Mammary epithelial cell (primary cell): ENCODE measurements at regions not wholly inside any gene's neighbourhood (a gene's known extent, or its start where the extent isn't known, plus 50 kb on each side); places are given as distances from the start of the nearest gene placed in this dataset.

Experiments
- EZH2 ChIP-seq: IDR thresholded peaks from 2 replicates; pipeline ENCODE4 v1.6.1; 2012; ENCODE audit warnings: low read length, inconsistent platforms, borderline replicate concordance
- TF ChIP-seq, protein P1 (sequence below), 2 donors: IDR thresholded peaks in 1 of 2; conservative IDR thresholded peaks in 1 of 2; 2 replicates each; pipeline ENCODE4 v1.5.1; 2011 to 2012; ENCODE audit warnings: inconsistent platforms in 2 of 2, low read length in 2 of 2, mild to moderate bottlenecking in 2 of 2, control low read depth in 1 of 2, low read depth in 1 of 2; ENCODE audit not compliant: insufficient read depth in 1 of 2; ENCODE audit errors: extremely low read depth in 1 of 2

DNA sequence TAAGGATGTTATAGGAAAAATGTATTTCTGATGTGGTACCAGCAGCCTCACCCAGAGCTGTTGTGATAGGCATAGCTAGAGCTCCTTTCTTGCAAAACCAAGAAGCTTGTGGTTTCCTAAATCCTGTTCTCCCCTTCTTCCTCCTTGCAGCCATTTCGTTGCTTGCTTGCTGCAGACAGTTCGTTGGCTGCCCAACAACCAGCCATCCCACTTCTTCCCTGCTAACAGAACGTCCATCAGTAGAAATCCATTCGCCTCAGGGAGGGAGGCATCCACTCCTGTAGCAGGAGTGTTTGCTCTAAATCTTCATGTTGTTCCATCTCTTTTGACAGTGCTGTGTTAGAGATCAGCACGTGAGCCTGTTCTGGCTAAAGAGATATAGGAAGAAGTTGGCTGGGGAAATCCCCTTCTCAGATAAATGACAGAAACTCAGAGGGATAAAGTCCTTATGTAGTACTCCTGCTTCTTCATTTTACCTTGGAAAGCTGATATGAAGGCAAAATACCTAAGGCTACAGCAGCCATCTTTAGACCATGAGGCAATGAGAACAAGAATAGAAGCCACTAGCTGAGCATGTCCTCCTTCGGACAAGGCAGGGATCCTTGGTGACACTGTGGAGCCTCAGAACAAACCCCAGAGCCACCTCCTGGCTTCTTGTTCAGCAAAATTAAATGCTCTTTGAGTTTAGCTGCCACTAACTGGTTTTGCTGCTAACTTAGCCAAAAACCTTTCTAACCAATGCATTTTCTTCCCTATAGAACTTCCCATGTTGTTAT is 68.4 kb upstream of the RELL1 start:
- TF ChIP-seq, protein P1, sequence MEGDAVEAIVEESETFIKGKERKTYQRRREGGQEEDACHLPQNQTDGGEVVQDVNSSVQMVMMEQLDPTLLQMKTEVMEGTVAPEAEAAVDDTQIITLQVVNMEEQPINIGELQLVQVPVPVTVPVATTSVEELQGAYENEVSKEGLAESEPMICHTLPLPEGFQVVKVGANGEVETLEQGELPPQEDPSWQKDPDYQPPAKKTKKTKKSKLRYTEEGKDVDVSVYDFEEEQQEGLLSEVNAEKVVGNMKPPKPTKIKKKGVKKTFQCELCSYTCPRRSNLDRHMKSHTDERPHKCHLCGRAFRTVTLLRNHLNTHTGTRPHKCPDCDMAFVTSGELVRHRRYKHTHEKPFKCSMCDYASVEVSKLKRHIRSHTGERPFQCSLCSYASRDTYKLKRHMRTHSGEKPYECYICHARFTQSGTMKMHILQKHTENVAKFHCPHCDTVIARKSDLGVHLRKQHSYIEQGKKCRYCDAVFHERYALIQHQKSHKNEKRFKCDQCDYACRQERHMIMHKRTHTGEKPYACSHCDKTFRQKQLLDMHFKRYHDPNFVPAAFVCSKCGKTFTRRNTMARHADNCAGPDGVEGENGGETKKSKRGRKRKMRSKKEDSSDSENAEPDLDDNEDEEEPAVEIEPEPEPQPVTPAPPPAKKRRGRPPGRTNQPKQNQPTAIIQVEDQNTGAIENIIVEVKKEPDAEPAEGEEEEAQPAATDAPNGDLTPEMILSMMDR (conservative IDR thresholded peaks at IDR 0.05 in 1 of 2, IDR thresholded peaks at IDR 0.05 in 1 of 2; ENCODE audit: extremely low read depth in 1 of 2, insufficient read depth in 1 of 2, low read depth in 1 of 2, low read length in 2 of 2), result no peak
- no peak for TF ChIP-seq EZH2
